ENCODE measurements at regions not wholly inside any gene's neighbourhood (a gene's known extent, or its start where the extent isn't known, plus 50 kb on each side); places are given as distances from the start of the nearest gene placed in this dataset.
A peak's percentile ranks its signal among the peaks of the same experiment; 100 is the strongest.

GRCh38 chr15:81480645-81481053 lies 106.6 kb upstream of the TMC3 start:
- Histone ChIP-seq H3K9me3 (ENCODE audit: control insufficient read depth in 2 of 2, low read length in 2 of 2) (no peaks in the 10 kb centered on the region), H3K4me3 (ENCODE audit: low read depth, low read length) (no peak overlapping the region), H3K4me1 (ENCODE audit: control insufficient read depth, insufficient read depth, low read length, poor library complexity, severe bottlenecking) (no peaks in the 10 kb centered on the region), H3K27me3 (ENCODE audit: control insufficient read depth, insufficient read depth, low read length) (no peaks in the 10 kb centered on the region), H3K36me3 (ENCODE audit: control insufficient read depth, insufficient read depth, low read length) (no peaks in the 10 kb centered on the region), H3K27ac (ENCODE audit: insufficient read depth, low read length, poor library complexity, severe bottlenecking) (no peak overlapping the region)
- H3K27ac Mint-ChIP-seq = no peak overlapping the region
- no peaks in the 10 kb centered on the region for H3K9me3 Mint-ChIP-seq
- H3K36me3 Mint-ChIP-seq = no peaks in the 10 kb centered on the region
- H3K27me3 Mint-ChIP-seq = no peaks in the 10 kb centered on the region
- peak overlapping the region in 1 of 4 donors; percentile 43 for H3K4me3 Mint-ChIP-seq
- no peaks in the 10 kb centered on the region for H3K4me1 Mint-ChIP-seq
- DNase-seq (peak in 2 of 3 donors; percentile 38 to 47), ATAC-seq (ENCODE audit: low read depth in 2 of 2) (no peak)

- peaks cover 0 to 1% (median 0%) of the 10 kb centered on the region in 7 donors for H3K9me3 Mint-ChIP-seq
- H3K9me3 ChIP-seq (ENCODE audit: control insufficient read depth in 2 of 2, low read length in 2 of 2) = no peaks in the 10 kb centered on the region
- no peak overlapping the region for H3K4me3 ChIP-seq (ENCODE audit: low read depth, low read length)
- ATAC-seq (ENCODE audit: low read depth in 2 of 2) (no peak), DNase-seq (no peak)
- no peaks in the 10 kb centered on the region for H3K4me1 Mint-ChIP-seq
- H3K4me1 ChIP-seq (ENCODE audit: control insufficient read depth, insufficient read depth, low read length, poor library complexity, severe bottlenecking) = no peaks in the 10 kb centered on the region
- H3K27ac ChIP-seq (ENCODE audit: insufficient read depth, low read length, poor library complexity, severe bottlenecking) = no peak overlapping the region
- H3K27me3 ChIP-seq (ENCODE audit: control insufficient read depth, insufficient read depth, low read length) = peaks cover 4% of the 10 kb centered on the region
- H3K4me3 Mint-ChIP-seq = no peak overlapping the region
- H3K27me3 Mint-ChIP-seq = no peaks in the 10 kb centered on the region
- H3K27ac Mint-ChIP-seq = no peak overlapping the region
- no peaks in the 10 kb centered on the region for H3K36me3 ChIP-seq (ENCODE audit: control insufficient read depth, insufficient read depth, low read length)
- H3K36me3 Mint-ChIP-seq = no peaks in the 10 kb centered on the region
Measured at GRCh38 chr15:81478354-81478753, 104.3 kb upstream of the TMC3 start.

- Histone ChIP-seq H3K36me3 (ENCODE audit: control insufficient read depth, insufficient read depth, low read length) (no peaks in the 10 kb centered on the region), H3K27ac (ENCODE audit: insufficient read depth, low read length, poor library complexity, severe bottlenecking) (no peak overlapping the region), H3K27me3 (ENCODE audit: control insufficient read depth, insufficient read depth, low read length) (peaks cover 4% of the 10 kb centered on the region), H3K4me1 (ENCODE audit: control insufficient read depth, insufficient read depth, low read length, poor library complexity, severe bottlenecking) (no peaks in the 10 kb centered on the region), H3K9me3 (ENCODE audit: control insufficient read depth in 2 of 2, low read length in 2 of 2) (no peaks in the 10 kb centered on the region), H3K4me3 (ENCODE audit: low read depth, low read length) (no peak overlapping the region)
- Mint-ChIP-seq H3K36me3 (no peaks in the 10 kb centered on the region), H3K27me3 (no peaks in the 10 kb centered on the region), H3K4me3 (no peak overlapping the region), H3K9me3 (peaks cover 0 to 2% (median 0%) of the 10 kb centered on the region in 7 donors), H3K27ac (no peak overlapping the region), H3K4me1 (no peaks in the 10 kb centered on the region)
- ATAC-seq (ENCODE audit: low read depth in 2 of 2) (no peak), DNase-seq (no peak)
Measured at GRCh38 chr15:81475926-81476325, 101.9 kb upstream of the TMC3 start.

- Histone ChIP-seq H3K27me3 (ENCODE audit: control insufficient read depth, insufficient read depth, low read length) (peaks cover 4% of the 10 kb centered on the region), H3K4me1 (ENCODE audit: control insufficient read depth, insufficient read depth, low read length, poor library complexity, severe bottlenecking) (no peaks in the 10 kb centered on the region), H3K9me3 (ENCODE audit: control insufficient read depth in 2 of 2, low read length in 2 of 2) (no peaks in the 10 kb centered on the region), H3K27ac (ENCODE audit: insufficient read depth, low read length, poor library complexity, severe bottlenecking) (no peak overlapping the region), H3K4me3 (ENCODE audit: low read depth, low read length) (no peak overlapping the region), H3K36me3 (ENCODE audit: control insufficient read depth, insufficient read depth, low read length) (no peaks in the 10 kb centered on the region)
- H3K36me3 Mint-ChIP-seq = no peaks in the 10 kb centered on the region
- no peaks in the 10 kb centered on the region for H3K4me1 Mint-ChIP-seq
- ATAC-seq (ENCODE audit: low read depth in 2 of 2) (no peak), DNase-seq (no peak)
- H3K9me3 Mint-ChIP-seq = peaks cover 0 to 2% (median 0%) of the 10 kb centered on the region in 7 donors
- H3K27ac Mint-ChIP-seq = no peak overlapping the region
- no peaks in the 10 kb centered on the region for H3K27me3 Mint-ChIP-seq
- no peak overlapping the region for H3K4me3 Mint-ChIP-seq
Measured at GRCh38 chr15:81475471-81475870, 101.5 kb upstream of the TMC3 start.

- DNase-seq = no peak
- H3K27ac Mint-ChIP-seq = no peak overlapping the region
- Histone ChIP-seq H3K4me1 (ENCODE audit: control insufficient read depth, insufficient read depth, low read length, poor library complexity, severe bottlenecking) (no peaks in the 10 kb centered on the region), H3K27ac (ENCODE audit: insufficient read depth, low read length, poor library complexity, severe bottlenecking) (no peak overlapping the region), H3K9me3 (ENCODE audit: control insufficient read depth in 2 of 2, low read length in 2 of 2) (no peaks in the 10 kb centered on the region), H3K27me3 (ENCODE audit: control insufficient read depth, insufficient read depth, low read length) (peaks cover 7% of the 10 kb centered on the region), H3K4me3 (ENCODE audit: low read depth, low read length) (no peak overlapping the region), H3K36me3 (ENCODE audit: control insufficient read depth, insufficient read depth, low read length) (no peaks in the 10 kb centered on the region)
- no peaks in the 10 kb centered on the region for H3K36me3 Mint-ChIP-seq
- no peaks in the 10 kb centered on the region for H3K4me1 Mint-ChIP-seq
- no peaks in the 10 kb centered on the region for H3K27me3 Mint-ChIP-seq
- H3K4me3 Mint-ChIP-seq = no peak overlapping the region
- peaks cover 0 to 2% (median 0%) of the 10 kb centered on the region in 7 donors for H3K9me3 Mint-ChIP-seq
- ATAC-seq (ENCODE audit: low read depth in 2 of 2) = no peak
Measured at GRCh38 chr15:81473946-81474345, 99.9 kb upstream of the TMC3 start.

GRCh38 chr15:81473177-81473576 lies 99.2 kb upstream of the TMC3 start:
- Mint-ChIP-seq H3K27ac (no peak overlapping the region), H3K27me3 (peaks cover 7% of the 10 kb centered on the region), H3K9me3 (peaks cover 0 to 2% (median 0%) of the 10 kb centered on the region in 7 donors), H3K4me3 (no peak overlapping the region), H3K36me3 (no peaks in the 10 kb centered on the region), H3K4me1 (no peaks in the 10 kb centered on the region)
- Histone ChIP-seq H3K4me1 (ENCODE audit: control insufficient read depth, insufficient read depth, low read length, poor library complexity, severe bottlenecking) (no peaks in the 10 kb centered on the region), H3K4me3 (ENCODE audit: low read depth, low read length) (no peak overlapping the region), H3K36me3 (ENCODE audit: control insufficient read depth, insufficient read depth, low read length) (no peaks in the 10 kb centered on the region), H3K27ac (ENCODE audit: insufficient read depth, low read length, poor library complexity, severe bottlenecking) (no peak overlapping the region), H3K27me3 (ENCODE audit: control insufficient read depth, insufficient read depth, low read length) (peaks cover 7% of the 10 kb centered on the region), H3K9me3 (ENCODE audit: control insufficient read depth in 2 of 2, low read length in 2 of 2) (no peaks in the 10 kb centered on the region)
- no peak for DNase-seq
- ATAC-seq (ENCODE audit: low read depth in 2 of 2) = no peak

GRCh38 chr15:81471151-81471550 lies 97.1 kb upstream of the TMC3 start:
- Mint-ChIP-seq H3K36me3 (no peaks in the 10 kb centered on the region), H3K4me3 (no peak overlapping the region), H3K4me1 (no peaks in the 10 kb centered on the region), H3K9me3 (peaks cover 0 to 9% (median 2%) of the 10 kb centered on the region in 7 donors), H3K27me3 (peaks cover 13% of the 10 kb centered on the region), H3K27ac (no peak overlapping the region)
- Histone ChIP-seq H3K4me1 (ENCODE audit: control insufficient read depth, insufficient read depth, low read length, poor library complexity, severe bottlenecking) (no peaks in the 10 kb centered on the region), H3K36me3 (ENCODE audit: control insufficient read depth, insufficient read depth, low read length) (no peaks in the 10 kb centered on the region), H3K9me3 (ENCODE audit: control insufficient read depth in 2 of 2, low read length in 2 of 2) (peaks cover 0 to 1% of the 10 kb centered on the region in 2 experiments), H3K4me3 (ENCODE audit: low read depth, low read length) (no peak overlapping the region), H3K27ac (ENCODE audit: insufficient read depth, low read length, poor library complexity, severe bottlenecking) (no peak overlapping the region), H3K27me3 (ENCODE audit: control insufficient read depth, insufficient read depth, low read length) (peaks cover 7% of the 10 kb centered on the region)
- DNase-seq (no peak), ATAC-seq (ENCODE audit: low read depth in 2 of 2) (no peak)

GRCh38 chr15:81469154-81469553 lies 95.1 kb upstream of the TMC3 start:
- no peak overlapping the region for H3K27ac Mint-ChIP-seq
- no peak overlapping the region for H3K4me3 Mint-ChIP-seq
- H3K4me1 Mint-ChIP-seq = no peaks in the 10 kb centered on the region
- DNase-seq = no peak
- Histone ChIP-seq H3K4me3 (ENCODE audit: low read depth, low read length) (no peak overlapping the region), H3K27me3 (ENCODE audit: control insufficient read depth, insufficient read depth, low read length) (peaks cover 7% of the 10 kb centered on the region), H3K4me1 (ENCODE audit: control insufficient read depth, insufficient read depth, low read length, poor library complexity, severe bottlenecking) (no peaks in the 10 kb centered on the region), H3K36me3 (ENCODE audit: control insufficient read depth, insufficient read depth, low read length) (no peaks in the 10 kb centered on the region), H3K9me3 (ENCODE audit: control insufficient read depth in 2 of 2, low read length in 2 of 2) (peaks cover 9 to 19% of the 10 kb centered on the region in 2 experiments), H3K27ac (ENCODE audit: insufficient read depth, low read length, poor library complexity, severe bottlenecking) (no peak overlapping the region)
- H3K27me3 Mint-ChIP-seq = peaks cover 22% of the 10 kb centered on the region
- H3K9me3 Mint-ChIP-seq = peaks cover 3 to 25% (median 8%) of the 10 kb centered on the region in 7 donors
- no peaks in the 10 kb centered on the region for H3K36me3 Mint-ChIP-seq
- ATAC-seq (ENCODE audit: low read depth in 2 of 2) = no peak
